SK-N-MC (cell line): ENCODE measurements at regions not wholly inside any gene's neighbourhood (a gene's known extent, or its start where the extent isn't known, plus 50 kb on each side); places are given as distances from the start of the nearest gene placed in this dataset.

Experiments
- FOXP2 ChIP-seq: optimal IDR thresholded peaks from 2 replicates; pipeline ENCODE3; 2011; ENCODE audit warnings: mild to moderate bottlenecking, moderate library complexity; ENCODE audit not compliant: insufficient read depth; ENCODE audit errors: extremely low read length, control extremely low read depth
- POLR2AphosphoS5 ChIP-seq: IDR thresholded peaks from 2 replicates; pipeline ENCODE4 v1.6.1; 2012; ENCODE audit warnings: mild to moderate bottlenecking, low read depth, low read length, borderline replicate concordance

DNA sequence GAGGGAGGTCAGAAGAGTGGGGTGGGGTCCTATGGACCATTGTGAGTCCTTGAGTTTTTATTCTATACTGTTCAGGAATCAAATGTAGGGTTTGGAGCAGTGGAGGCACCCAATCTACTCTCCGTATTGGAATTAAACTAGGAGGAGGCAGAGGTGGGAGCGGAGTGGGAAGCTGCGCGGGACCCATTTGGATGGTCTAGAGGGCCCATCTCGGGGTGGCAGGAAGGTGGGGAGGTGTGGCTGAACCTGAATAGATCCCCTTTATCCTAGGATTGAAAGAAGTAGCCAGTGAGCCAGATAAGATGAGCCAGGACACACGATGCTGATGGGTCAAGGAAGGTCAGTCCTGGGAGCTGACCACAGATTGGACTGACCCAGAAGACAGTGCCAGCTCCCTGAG lies 325.8 kb downstream of the AJAP1 start:
- no peak for TF ChIP-seq POLR2AphosphoS5
- TF ChIP-seq FOXP2: no peak
